Fibroblast of skin of scalp (primary cell): ENCODE measurements at regions not wholly inside any gene's neighbourhood (a gene's known extent, or its start where the extent isn't known, plus 50 kb on each side); places are given as distances from the start of the nearest gene placed in this dataset.
A peak's percentile ranks its signal among the peaks of the same experiment; 100 is the strongest.

Source experiments
- DNase-seq: peaks from one replicate; pipeline ENCODE4 v3.0.0-alpha.2; 2013

DNA sequence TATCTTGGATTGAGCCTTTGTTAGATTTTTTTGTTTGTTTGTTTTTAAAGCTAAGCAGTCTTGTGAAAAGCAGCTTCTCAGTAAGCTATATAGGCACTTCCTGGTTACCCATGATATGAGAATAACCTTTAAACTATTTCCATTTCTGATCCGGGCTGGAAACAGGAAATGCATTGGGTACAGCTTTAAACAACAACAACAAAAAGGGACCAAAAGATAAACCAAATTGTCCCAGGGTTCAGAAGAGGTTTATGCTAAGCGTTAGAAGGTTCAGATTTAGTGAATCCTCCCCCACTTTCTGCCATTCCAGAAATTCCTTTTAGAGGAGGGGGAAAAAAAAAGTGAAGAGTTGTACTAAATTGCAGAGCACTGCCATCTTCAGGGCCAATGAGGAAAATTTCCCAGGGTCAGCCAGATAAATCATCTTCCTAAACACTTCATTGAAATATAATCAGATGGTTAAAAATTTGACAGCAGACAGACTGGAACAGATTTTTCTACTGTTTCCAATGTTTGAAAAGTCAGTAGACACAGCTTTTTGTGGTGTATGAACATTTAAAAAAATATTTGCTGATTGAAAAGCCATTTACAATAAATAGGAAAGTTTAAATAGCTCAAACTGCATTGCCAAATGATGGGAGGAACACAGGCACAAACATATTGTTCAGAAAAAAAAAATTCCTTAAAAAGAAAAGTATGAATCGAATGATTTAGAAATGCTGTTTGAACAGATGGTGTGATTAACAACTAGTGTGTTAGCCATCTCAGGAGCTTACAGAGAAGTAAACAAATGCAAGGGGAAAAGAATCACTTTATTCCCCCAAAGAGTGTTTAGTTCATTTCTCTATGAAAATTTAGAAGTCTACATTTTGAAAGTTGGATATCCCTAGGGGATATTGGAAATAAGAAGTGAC, 189.9 kb upstream of the TANK start:
- DNase-seq = peak; percentile 90

DNA sequence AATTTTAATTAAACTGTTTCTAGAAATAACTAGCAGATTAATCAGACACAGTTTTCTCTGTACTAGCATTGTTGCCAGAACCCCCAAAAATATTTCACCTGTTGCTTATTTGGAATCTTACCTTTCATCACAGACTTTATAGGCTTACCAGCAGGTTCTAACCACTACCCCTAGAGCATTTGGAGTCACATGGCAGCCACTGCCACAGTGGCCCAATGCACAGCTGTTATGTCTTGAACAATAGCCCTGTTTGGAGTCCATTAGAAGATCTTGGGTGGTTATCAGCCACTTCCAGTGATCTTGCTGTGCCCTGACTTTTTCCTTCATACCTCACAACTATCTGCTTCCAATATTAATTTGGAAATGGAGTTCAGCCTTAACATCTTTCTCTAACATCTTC, 186.2 kb upstream of the TANK start:
- no peak for DNase-seq

DNA sequence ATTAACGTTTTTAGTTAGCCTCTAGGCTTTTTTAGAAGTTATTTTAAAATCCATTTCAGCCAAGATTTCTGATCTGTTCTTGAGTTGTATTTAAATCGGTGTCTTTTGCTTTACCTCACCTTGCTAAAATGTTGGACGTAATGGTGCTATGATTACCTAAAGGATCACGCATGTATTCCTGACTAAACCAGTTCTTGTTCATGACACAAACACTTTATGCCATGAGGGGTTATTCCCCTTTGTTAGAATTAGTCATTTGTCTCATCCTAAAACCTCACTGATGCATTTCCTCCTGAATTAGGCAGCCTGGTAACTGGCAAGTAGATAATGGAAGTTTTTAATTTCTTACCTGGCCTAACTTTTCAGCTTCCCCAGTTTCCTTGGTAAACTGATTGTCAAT, 185.4 kb upstream of the TANK start:
- no peak for DNase-seq

DNA sequence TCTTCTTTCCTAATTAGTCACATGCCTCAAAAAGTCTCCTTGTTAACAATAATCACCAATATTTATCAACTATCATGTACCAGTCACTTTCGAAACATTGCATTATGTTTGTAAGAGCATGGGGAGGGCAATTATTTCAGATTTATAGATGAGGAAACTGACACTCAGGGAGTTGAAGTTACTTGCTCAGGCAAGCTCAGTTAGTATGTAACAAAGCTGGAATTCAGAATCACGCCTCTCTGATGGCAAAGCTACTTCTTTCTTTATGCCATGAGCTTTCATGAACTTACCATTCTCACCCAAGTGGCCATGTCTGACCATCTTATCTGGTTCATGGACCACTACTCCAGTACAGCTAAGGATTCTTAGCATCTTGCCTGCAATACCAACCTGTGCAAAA, 183.4 kb upstream of the TANK start:
- no peak for DNase-seq

DNA sequence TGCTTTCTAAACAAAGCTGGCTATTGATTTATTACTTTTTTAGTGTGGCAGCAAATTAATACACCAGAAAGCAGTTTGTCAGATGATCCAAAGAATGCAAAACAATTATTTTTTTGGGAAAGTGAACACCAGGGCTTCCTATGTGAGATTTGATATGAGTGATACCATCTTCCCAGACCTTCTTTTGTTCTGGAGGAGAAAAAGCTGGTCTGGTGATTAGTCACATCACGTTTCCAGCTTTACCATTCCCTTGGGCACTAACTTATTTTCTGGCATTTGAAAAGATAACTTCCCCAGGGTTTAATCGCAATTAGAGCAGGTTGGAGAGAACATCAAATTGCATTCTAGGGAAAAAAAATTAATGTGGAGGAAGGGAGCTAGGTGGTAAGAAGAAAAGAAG, 182.9 kb upstream of the TANK start:
- no peak for DNase-seq

DNA sequence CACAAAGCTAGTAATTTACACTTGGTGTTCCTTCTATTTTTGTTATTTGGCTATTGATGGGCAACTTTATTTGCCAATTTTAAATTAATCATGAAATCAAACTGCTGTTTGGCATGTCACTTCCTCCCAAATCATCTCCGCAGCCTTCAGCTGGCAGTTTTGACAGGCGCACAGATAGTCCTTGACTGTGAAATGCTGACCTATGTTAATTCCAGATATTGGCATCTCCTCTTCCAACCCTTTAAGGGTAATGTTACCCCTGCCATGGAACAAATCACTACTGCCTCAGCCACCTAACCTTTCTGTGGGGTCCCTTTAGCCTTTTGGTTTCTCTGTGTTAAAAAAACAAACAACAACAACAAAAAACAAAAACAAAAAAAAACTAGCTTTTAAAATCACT, 182.4 kb upstream of the TANK start:
- DNase-seq = no peak

DNA sequence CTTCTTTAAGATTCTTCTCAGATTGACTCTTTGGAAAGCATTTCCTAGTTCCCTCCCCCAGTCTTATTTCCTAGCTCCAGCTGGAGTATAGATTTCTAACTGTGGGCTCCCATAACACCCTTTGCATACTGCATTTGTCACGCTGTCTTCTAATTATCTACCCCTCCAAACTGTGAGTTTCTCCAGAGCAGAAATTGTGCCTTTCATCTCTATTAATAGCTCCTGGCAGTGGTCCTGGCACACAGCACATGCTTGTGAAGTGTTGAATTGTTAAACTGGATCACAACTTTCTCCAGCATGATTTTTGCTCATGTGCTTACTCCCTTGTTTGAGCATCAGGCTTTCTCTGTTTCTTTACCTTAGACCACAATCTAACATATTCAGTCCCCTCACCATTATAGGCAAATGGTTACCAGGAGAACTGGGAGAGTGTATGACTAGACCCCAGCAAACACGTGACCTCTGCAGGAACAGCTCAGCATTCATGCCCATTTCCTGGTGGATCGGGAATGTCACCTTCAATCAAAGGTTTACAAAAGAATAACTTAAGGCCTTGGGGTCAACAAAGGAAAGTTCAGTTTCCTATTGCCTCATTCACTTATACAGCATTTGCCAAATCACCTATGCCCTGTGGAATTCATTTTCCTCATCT, 175.7 kb upstream of the TANK start:
- DNase-seq = no peak

DNA sequence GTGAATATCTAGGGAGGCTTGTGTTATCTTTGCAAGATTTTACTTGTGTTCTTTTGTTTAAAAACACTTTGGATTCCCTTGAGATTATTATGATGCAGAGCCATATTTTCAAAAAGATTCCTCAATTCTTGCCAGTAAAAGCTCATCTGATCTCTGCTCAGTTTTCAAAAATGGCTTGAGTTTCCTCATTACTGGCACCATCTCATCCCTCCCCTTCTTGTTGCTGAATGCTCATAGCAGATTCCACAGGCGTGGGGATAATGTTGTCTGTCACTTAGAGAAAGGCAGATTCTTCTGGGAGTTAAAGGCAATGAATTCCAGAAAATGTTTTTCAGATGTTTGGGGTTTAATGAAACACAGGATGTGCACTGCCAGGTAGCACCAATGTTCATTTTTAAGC, 170.4 kb upstream of the TANK start:
- peak; percentile 11 for DNase-seq

DNA sequence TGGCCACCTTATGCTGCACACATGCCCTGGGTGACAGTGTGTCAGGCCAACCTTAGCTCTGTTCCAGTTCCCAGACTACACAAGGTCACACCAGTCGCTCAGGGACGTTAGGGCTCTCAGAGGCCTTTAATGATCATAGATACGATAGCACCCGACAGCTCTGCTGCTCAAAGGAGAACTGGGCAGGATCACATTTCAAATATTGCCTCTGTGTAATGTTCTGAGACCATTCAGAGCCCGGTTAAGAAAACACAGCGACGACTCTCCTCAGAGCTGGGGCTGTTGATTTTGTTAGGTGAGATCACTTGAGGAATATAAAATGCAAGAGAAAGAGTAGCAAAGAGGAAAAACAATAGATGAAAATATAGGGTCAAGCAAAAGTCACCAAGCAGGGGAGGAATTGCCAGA, 166.6 kb upstream of the TANK start:
- no peak for DNase-seq

DNA sequence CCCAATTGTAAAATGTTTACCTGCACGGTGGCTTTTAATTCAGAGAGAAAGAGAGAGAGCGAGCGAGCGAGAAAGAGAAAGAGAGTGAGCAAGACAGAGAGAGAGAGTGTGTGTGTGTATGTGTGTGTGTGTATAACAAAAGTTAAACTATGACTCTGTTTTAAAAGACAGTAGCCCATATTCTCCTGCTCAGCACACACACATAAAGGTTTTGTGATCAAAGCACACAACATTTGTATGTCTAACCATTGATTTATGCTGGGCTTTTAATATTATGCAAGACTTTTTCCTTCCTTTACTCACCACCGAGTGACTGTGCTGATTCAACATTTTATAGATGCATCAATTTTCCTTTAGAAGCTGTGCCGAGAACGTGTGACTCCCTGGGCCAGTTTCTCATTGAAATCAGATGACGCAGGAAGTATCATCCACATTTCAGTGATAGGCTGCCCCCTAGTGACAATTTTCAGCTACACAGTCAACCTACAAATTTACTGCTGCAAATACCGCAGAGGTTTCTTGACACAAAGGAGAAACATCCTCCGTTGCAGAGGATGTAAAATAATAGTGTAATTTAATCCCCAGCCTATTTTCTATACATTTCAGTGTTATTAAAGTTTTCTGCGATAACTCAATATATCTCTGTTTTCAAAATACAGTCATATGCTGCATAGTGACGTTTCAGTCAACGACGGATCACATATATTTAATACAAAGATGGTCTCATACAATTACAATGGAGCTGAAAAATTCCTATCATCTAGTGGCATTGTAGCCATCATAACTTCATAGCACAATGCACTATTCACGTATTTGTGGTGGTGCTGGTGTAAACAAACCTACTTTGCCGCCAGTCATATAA, 165.9 kb upstream of the TANK start:
- peak; percentile 87 for DNase-seq

DNA sequence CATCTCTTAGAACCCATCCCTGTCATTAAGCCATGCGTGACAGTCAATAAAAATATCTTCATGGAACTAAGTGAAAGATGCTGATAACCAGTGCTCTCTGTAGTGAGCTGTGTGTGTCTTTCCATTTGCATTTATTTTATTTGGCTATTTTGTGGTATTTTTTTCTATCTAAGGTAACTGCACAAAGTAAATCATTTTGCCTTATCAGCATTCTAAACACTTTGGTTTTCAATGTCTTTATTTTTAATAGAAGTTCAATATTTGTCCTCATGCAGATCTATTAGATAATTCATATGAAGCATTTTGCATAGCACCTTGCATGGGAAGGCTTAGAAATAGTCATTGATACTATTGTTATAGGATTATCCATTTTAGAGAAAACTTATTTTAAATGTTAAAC, 163.6 kb upstream of the TANK start:
- DNase-seq = no peak

DNA sequence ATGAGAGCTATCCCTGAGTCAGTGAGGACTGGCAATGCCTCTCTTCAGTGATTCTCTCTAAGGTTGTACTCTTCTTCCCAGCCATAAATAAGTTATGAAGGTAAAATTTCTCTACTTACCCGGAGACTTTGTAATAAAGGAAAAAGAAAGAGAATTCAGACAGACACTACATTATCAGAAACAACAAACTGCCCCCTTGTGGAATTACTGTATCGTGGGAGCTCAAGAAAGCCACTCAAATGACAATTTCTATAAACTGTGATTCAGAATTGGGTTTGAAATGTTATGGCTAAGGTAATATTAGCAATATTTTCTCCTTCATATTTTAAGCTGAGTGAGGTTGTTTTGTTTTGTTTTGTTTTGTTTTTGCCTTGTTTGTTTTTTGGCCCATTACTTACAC, 155.8 kb upstream of the TANK start:
- peak; percentile 21 for DNase-seq

DNA sequence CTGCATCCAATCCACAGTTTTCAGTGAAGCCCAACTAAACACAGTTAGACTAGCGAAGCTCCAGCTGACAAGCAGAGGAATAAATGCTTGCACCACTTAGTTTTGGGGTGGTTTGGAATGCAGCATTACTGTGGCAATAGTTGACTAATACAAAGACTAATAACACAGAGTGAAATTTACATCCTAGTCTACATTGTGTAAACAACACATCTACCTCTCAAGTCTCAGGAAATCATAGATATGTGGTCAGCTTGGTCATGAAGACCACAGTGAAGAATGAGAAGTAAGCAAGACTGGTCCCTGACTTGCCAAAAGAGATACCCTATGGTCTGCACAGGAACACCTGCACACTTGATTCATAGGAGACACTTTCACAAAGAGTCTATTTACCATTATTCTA, 155.1 kb upstream of the TANK start:
- DNase-seq = no peak

DNA sequence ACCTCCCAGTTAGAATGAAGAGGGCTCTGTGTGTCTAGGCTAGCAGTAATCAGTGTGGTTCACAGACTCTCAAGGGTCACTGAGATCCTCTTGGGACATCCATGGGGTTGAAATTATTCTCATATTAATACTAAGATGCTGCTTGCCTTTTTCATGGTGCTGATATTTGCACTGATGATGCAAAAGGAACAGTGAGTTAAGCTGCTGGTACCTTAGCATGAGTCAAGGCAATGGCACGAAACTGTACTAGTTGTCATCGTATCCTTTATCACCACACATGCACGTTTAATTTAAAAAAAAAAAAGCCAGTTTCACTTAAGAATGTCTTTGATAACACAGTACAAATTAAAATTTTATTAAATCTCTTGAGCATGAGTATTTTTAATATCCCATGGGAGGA, 151.9 kb upstream of the TANK start:
- DNase-seq = no peak

DNA sequence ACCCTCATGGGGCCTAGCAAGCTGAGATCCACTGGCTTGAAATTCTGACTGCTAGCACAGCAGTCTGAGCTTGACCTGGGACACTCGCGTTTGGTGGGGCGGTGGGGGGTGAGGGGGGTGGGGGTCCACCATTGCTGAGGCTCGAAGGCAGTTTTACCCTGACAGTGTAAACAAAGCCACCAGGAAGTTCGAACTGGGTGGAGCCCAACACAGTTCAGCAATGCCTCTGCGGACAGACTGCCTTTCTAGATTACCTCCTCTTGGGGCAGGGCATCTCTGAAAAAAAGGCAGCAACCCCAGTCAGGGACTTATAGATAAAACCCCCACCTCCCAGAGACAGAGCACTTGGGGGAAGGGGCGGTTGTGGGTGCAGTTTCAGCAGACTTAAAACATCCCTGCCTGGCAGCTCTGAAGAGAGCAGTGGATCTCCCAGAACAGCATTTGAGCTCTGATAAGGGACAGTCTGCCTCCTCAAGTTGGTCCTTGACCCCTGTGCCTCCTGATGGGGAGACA, 149.7 kb upstream of the TANK start:
- DNase-seq = no peak

DNA sequence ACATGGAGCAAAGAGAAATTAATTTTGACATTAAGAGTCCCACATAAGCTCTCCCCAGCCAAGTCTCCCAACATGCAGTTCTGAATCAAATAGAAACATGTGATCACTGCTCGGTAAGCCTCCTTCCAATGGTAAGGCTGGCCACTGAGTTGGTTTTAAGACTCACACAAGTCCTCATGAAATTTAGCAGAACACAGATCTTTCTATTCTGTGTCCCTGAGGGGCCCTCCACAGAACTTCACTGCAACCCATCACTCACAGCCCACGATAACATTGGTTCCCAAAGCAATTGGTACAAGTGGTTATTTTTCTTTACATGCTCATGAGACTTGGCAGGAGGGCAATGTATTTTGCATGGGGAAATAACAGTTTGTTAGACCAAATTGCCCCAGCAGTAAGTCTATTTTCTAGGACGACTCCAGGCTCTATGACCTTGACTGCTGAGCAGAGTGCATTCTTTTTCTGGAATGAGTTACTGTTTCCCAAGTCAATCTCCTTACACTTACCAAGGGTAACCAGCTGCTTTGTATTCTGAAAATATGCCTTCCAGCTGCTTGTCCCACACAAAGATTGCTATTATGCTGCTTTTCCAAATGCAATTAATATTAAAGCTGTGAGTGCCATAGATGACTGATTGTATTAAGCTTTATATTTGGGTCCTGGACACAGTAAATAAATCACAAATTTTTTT, 142.3 kb upstream of the TANK start:
- DNase-seq = peak; percentile 16

DNA sequence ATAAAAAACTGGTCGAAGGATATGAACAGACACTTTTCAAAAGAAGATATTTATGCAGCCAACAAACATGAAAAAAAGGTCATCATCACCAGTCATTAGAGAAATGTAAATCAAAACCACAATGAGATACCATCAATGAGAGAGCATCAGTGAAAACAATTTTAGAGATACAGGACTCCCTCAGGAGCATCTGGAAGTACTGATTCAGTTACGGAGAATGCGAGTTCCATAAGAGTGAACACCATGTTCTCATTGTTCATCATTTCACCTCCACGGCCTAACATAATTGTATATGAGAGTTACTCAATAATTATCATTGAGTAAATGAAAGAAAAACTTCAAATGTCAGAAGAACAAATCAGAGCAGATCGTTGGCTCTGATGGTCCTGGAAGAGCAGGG, 140.9 kb upstream of the TANK start:
- DNase-seq = no peak

DNA sequence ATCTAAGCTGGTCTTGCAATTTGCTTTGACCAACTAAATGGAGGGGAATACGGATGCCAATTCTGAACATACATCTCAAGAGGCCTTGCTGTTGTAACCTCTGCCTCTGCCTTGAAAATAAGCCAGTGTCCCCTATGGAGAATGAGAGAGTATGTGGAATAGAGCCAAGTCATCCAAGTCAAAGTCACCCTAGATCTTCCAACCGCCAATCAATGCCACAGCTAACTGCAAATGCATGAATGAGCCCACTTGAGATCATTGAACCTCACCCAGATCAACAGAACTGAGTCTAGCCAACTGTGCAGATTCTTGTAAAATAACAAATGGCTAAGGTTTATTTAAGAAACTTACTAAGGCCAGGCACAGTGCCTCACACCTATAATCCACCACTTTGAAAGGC, 139.8 kb upstream of the TANK start:
- no peak for DNase-seq

DNA sequence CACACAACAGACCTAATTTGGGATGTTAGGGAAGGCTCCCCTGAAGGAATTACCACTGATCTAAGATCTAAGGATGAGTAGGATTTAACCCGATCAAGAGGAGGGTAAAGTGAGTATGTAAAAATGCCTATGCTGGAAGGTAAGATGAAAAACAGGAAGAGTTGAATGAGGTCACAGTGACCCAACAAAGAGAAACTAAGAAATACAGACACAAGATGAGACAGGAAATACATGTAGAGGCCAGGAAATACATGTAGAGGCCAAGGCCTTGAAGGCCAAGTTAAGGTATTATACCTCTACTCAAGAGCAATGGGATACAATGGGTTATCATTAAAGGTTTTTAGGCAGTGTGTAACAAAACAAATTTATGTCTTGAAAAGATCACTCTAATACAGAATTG, 131.6 kb upstream of the TANK start:
- DNase-seq = no peak

DNA sequence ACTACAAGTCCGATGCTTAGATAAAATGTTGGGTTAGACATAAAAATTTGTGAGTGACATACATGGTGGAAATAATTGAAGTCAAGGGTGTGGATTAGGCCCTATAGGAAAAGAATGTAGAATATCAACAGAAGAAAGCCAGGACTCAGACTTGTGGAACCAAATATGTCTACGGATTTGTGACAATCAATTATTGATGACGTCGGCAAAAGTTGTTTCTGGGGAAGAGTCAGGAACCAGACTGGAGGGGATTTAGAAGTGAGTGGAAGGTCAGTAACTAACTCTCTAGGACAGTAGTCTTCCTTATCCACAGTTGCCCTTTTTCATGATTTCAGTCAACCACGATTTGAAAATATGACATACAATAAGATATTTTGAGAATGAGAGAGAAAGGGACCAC, 130.9 kb upstream of the TANK start:
- DNase-seq = no peak

DNA sequence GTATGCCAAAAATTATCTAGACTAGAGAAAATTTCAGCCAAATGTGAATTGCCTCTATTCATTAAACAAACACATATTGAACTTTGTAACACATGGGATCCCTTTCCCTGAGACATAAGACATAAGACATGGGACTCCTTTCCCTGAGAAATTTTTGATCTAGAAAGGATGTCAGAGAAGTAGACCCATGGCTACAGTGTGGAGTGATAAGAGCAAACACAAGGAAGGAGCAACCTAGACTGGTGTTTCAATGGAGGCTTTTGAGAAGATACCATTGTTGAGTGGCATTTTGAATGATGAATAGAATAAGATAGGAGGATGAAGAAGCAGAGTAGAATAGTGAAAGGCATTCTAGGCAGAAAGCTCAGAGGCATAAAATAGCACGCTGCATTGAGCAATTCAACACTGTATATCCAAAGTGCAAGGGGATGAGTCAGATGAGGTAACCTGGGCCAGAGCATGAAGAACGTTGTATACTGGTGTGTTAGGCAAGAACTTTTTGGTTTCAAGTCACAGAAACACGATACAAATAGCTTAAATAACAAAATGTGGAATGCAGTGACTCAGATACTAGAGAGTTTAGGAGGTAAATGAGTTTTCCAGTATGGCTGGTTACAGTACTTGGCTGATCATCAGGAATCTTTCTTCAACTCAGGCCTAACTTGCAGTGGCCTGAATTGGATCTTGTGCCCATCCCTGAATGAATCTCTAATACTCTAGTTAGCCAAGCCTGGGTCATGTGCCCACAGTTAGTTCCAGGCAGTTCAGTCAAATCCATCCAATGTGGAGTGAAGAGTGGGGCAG, 129.8 kb upstream of the TANK start:
- peak; percentile 98 for DNase-seq

DNA sequence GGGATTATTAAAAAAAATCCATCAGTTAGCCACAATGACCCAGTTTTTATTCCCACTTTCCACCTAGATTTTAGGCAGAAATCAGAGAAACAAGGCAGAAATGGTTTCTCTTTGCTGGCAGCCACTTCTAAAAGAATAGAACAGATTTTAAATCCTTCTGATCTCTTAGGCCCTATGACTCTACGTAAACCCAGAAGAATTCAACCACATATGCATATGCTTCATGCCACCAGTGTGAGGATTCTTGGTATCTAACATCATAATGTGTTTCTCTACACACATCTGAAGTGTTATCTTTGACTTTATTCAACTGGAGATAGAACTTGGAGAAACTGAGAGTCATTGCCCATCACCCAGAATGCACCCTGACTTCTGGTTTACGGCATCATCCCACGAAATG, 128.7 kb upstream of the TANK start:
- peak; percentile 34 for DNase-seq
